ENCODE measurements at regions not wholly inside any gene's neighbourhood (a gene's known extent, or its start where the extent isn't known, plus 50 kb on each side); places are given as distances from the start of the nearest gene placed in this dataset.
"Not testable (repeated sequence)": the region's sequence is repeated elsewhere in the genome, so short reads cannot be mapped to it uniquely, and the experiment has no call there.

- DNase-seq, result no peak
Measured at GRCh38 chr22:49657974-49658590, 169.6 kb downstream of the BRD1 start.

GRCh38 chr22:49657275-49657973 is 170.2 kb downstream of the BRD1 start:
- DNase-seq, result no peak

GRCh38 chr22:49656883-49657274 is 170.8 kb downstream of the BRD1 start:
- DNase-seq, result not testable (repeated sequence)

- DNase-seq, result no peak
Measured at GRCh38 chr22:49656291-49656851, 171.3 kb downstream of the BRD1 start.

GRCh38 chr22:49655168-49655812 is 172.4 kb downstream of the BRD1 start:
- DNase-seq, result no peak

- DNase-seq, result no peak
Measured at GRCh38 chr22:49650336-49651241, 177.1 kb downstream of the BRD1 start.

GRCh38 chr22:49649166-49650068 is 178.3 kb downstream of the BRD1 start:
- DNase-seq, result no peak

GRCh38 chr22:49648053-49648452 is 179.6 kb downstream of the BRD1 start:
- no peak for DNase-seq

- DNase-seq, result no peak
Measured at GRCh38 chr22:49647627-49648026, 180.0 kb downstream of the BRD1 start.

- DNase-seq, result no peak
Measured at GRCh38 chr22:49646876-49647275, 180.8 kb downstream of the BRD1 start.

- DNase-seq, result no peak
Measured at GRCh38 chr22:49645791-49646550, 181.7 kb downstream of the BRD1 start.

- DNase-seq, result no peak
Measured at GRCh38 chr22:49645257-49645656, 182.4 kb downstream of the BRD1 start.

- no peak for DNase-seq
Measured at GRCh38 chr22:49643998-49644397, 183.7 kb downstream of the BRD1 start.

GRCh38 chr22:49643466-49643865 is 184.2 kb downstream of the BRD1 start:
- no peak for DNase-seq

GRCh38 chr22:49642741-49643140 is 184.9 kb downstream of the BRD1 start:
- no peak for DNase-seq

GRCh38 chr22:49642331-49642730 is 185.3 kb downstream of the BRD1 start:
- DNase-seq, result no peak

- no peak for DNase-seq
Measured at GRCh38 chr22:49641770-49642313, 185.8 kb downstream of the BRD1 start.

GRCh38 chr22:49640366-49641095 is 187.1 kb downstream of the BRD1 start:
- no peak for DNase-seq

- no peak for DNase-seq
Measured at GRCh38 chr22:49639956-49640355, 187.7 kb downstream of the BRD1 start.

GRCh38 chr22:49638788-49639187 is 188.9 kb downstream of the BRD1 start:
- no peak for DNase-seq

Measured in GOT3 (cell line).